OCI-LY7 (cell line): ENCODE measurements at regions not wholly inside any gene's neighbourhood (a gene's known extent, or its start where the extent isn't known, plus 50 kb on each side); places are given as distances from the start of the nearest gene placed in this dataset.

Source experiments
- BruUV-seq: library from RNA; stranded (reverse); fragments of 400-500 nt; replicated peaks from 2 replicates; lab custom pipeline; 2021; lab: Mats Ljungman, UMichigan
- CTCF ChIA-PET: fragments of 300-600 bp; sonication (Branson Sonifier 250); formaldehyde crosslinking; loops from one replicate; lab custom pipeline; 2022; ENCODE audit warnings: antibody characterized with exemption; ENCODE audit not compliant: unreplicated experiment; lab: Charles Lee
- POLR2A ChIA-PET: fragments of 300-600 bp; sonication (Branson Sonifier 250); formaldehyde crosslinking; loops from one replicate; lab custom pipeline; 2022; ENCODE audit warnings: antibody characterized with exemption; lab: Charles Lee
- DNase-seq: peaks from one replicate; pipeline ENCODE4 v3.0.0-alpha.2; 2015; ENCODE audit warnings: low spot score
- H2AFZ ChIP-seq: fragments of 200-600 bp; sonication (generic), shearing (Covaris generic); 2 replicates; pipeline ENCODE4 v1.6.1; 2014; ENCODE audit warnings: mild to moderate bottlenecking, antibody characterized with exemption, low read length, moderate library complexity
- H3K27ac ChIP-seq: fragments of 200-600 bp; sonication (generic); 2 replicates; pipeline ENCODE4 v1.5.1; 2014; ENCODE audit warnings: mixed run types, low read depth, mild to moderate bottlenecking, moderate library complexity, low read length, inconsistent platforms; ENCODE audit not compliant: poor library complexity, severe bottlenecking
- H3K36me3 ChIP-seq: fragments of 200-600 bp; sonication (generic); 2 replicates; pipeline ENCODE4 v1.6.1; 2014; ENCODE audit warnings: mild to moderate bottlenecking, antibody characterized with exemption, low read length, moderate library complexity, mixed read lengths; ENCODE audit not compliant: insufficient read depth
- H3K4me1 ChIP-seq: fragments of 200-600 bp; sonication (generic); 2 replicates; pipeline ENCODE4 v1.5.1; 2014; ENCODE audit warnings: mild to moderate bottlenecking, low read length; ENCODE audit not compliant: insufficient read depth, poor library complexity, severe bottlenecking
- H3K4me2 ChIP-seq: fragments of 200-600 bp; sonication (generic); 2 replicates; pipeline ENCODE4 v1.6.1; 2014; ENCODE audit warnings: mild to moderate bottlenecking, low read length
- H3K4me3 ChIP-seq: fragments of 200-600 bp; sonication (generic); 2 replicates; pipeline ENCODE4 v1.5.1; 2014; ENCODE audit warnings: mild to moderate bottlenecking, low read depth, low read length; ENCODE audit not compliant: poor library complexity, severe bottlenecking
- H3K79me2 ChIP-seq: fragments of 200-600 bp; sonication (generic); 2 replicates; pipeline ENCODE4 v1.6.1; 2016; ENCODE audit warnings: low read depth, mild to moderate bottlenecking, low read length, moderate library complexity, mixed read lengths; ENCODE audit not compliant: insufficient read depth
- H3K9me2 ChIP-seq: fragments of 200-600 bp; sonication (generic); 2 replicates; pipeline ENCODE4 v1.6.1; 2016; ENCODE audit warnings: mild to moderate bottlenecking, low read length, mixed read lengths; ENCODE audit not compliant: insufficient read depth
- H3K9me3 ChIP-seq: fragments of 200-600 bp; sonication (generic); 2 replicates; pipeline ENCODE4 v1.6.1; 2014; ENCODE audit warnings: mild to moderate bottlenecking, mixed run types, low read length, mixed read lengths
- H4K20me1 ChIP-seq: fragments of 200-600 bp; sonication (generic); 2 replicates; pipeline ENCODE4 v1.6.1; 2014; ENCODE audit warnings: mild to moderate bottlenecking, antibody characterized with exemption, low read length, moderate library complexity, mixed read lengths; ENCODE audit not compliant: insufficient read depth
- CTCF ChIP-seq: fragments of 200-600 bp; sonication (generic); conservative IDR thresholded peaks from 2 replicates; pipeline ENCODE4 v1.5.1; 2014; ENCODE audit warnings: mild to moderate bottlenecking, antibody characterized with exemption, low read length, moderate library complexity, mixed read lengths
- EZH2phosphoT487 ChIP-seq: fragments of 200-600 bp; sonication (generic); IDR thresholded peaks from 2 replicates; pipeline ENCODE4 v1.6.1; 2018; ENCODE audit warnings: low read depth, borderline replicate concordance, mild to moderate bottlenecking, mixed run types, antibody characterized with exemption, low read length, moderate library complexity, mixed read lengths
- intact Hi-C: fragments of 100-400 bp; cut with micrococcal nuclease; formaldehyde crosslinking; loops from one replicate; pipeline ENCODE4 v1.10.0; 2022; ENCODE audit not compliant: unreplicated experiment

- H3K9me3 ChIP-seq = no peaks in the 10 kb centered on the region
- H3K79me2 ChIP-seq = no peaks in the 10 kb centered on the region
- H3K4me2 ChIP-seq = no peak overlapping the region
- intact Hi-C loops = no loop called here
- CTCF ChIA-PET = no interaction called here
- H3K9me2 ChIP-seq = no peaks in the 10 kb centered on the region
- TF ChIP-seq EZH2phosphoT487 (no peak), CTCF (no peak)
- H3K36me3 ChIP-seq = no peaks in the 10 kb centered on the region
- POLR2A ChIA-PET = no interaction called here
- BruUV-seq = no TSS peak
- H3K4me1 ChIP-seq = no peaks in the 10 kb centered on the region
- no peak for DNase-seq
- H4K20me1 ChIP-seq = no peaks in the 10 kb centered on the region
- H3K27ac ChIP-seq = no peak overlapping the region
- no peak overlapping the region for H3K4me3 ChIP-seq
- no peak overlapping the region for H2AFZ ChIP-seq
Observed at GRCh38 chr12:131407221-131408035, 303.5 kb upstream of the SFSWAP start.

- POLR2A ChIA-PET = no interaction called here
- Histone ChIP-seq H3K36me3 (no peaks in the 10 kb centered on the region), H3K27ac (no peak overlapping the region), H2AFZ (no peak overlapping the region), H3K4me1 (no peaks in the 10 kb centered on the region), H3K9me2 (no peaks in the 10 kb centered on the region), H3K4me2 (no peak overlapping the region), H4K20me1 (no peaks in the 10 kb centered on the region), H3K79me2 (no peaks in the 10 kb centered on the region), H3K9me3 (no peaks in the 10 kb centered on the region), H3K4me3 (no peak overlapping the region)
- CTCF ChIA-PET = no interaction called here
- TF ChIP-seq EZH2phosphoT487 (no peak), CTCF (no peak)
- intact Hi-C loops = no loop called here
- BruUV-seq = no TSS peak
- no peak for DNase-seq
Observed at GRCh38 chr12:131408036-131408365, 302.9 kb upstream of the SFSWAP start.

- Histone ChIP-seq H3K4me2 (no peak overlapping the region), H4K20me1 (no peaks in the 10 kb centered on the region), H3K79me2 (no peaks in the 10 kb centered on the region), H3K4me1 (no peaks in the 10 kb centered on the region), H3K9me3 (no peaks in the 10 kb centered on the region), H3K27ac (no peak overlapping the region), H3K36me3 (no peaks in the 10 kb centered on the region), H2AFZ (no peak overlapping the region), H3K4me3 (no peak overlapping the region), H3K9me2 (no peaks in the 10 kb centered on the region)
- intact Hi-C loops = no loop called here
- BruUV-seq = no TSS peak
- ChIA-PET CTCF (no interaction called here), POLR2A (no interaction called here)
- DNase-seq = no peak
- TF ChIP-seq CTCF = no peak
- no peak for TF ChIP-seq EZH2phosphoT487
Observed at GRCh38 chr12:131408484-131408883, 302.4 kb upstream of the SFSWAP start.
